VCaP (cell line): ENCODE measurements at regions not wholly inside any gene's neighbourhood (a gene's known extent, or its start where the extent isn't known, plus 50 kb on each side); places are given as distances from the start of the nearest gene placed in this dataset.
"Not testable (repeated sequence)": the region's sequence is repeated elsewhere in the genome, so short reads cannot be mapped to it uniquely, and the experiment has no call there.

Source experiments
- H3K27ac ChIP-seq: fragments of 450-650 bp; 2 replicates; pipeline ENCODE4 v1.5.1; 2017
- CTCF ChIP-seq: fragments of 450-650 bp; conservative IDR thresholded peaks from 2 replicates; pipeline ENCODE4 v1.5.1; 2017; ENCODE audit warnings: mild to moderate bottlenecking, moderate library complexity

GRCh38 chr18:49723648-49724180 lies 89.6 kb downstream of the ACAA2 start:
- TF ChIP-seq CTCF = no peak
- no peak overlapping the region; the same call in 1 of the 2 replicates for H3K27ac ChIP-seq

- TF ChIP-seq CTCF = no peak
- no peak overlapping the region for H3K27ac ChIP-seq
Observed at GRCh38 chr18:49722477-49722876, 90.9 kb downstream of the ACAA2 start.

GRCh38 chr18:49721981-49722380 lies 91.4 kb downstream of the ACAA2 start:
- TF ChIP-seq CTCF = no peak
- no peak overlapping the region for H3K27ac ChIP-seq

- H3K27ac ChIP-seq = not testable (repeated sequence)
Observed at GRCh38 chr18:49720944-49721343, 92.4 kb downstream of the ACAA2 start.

GRCh38 chr18:49717617-49718016 lies 95.7 kb downstream of the ACAA2 start:
- H3K27ac ChIP-seq = no peak overlapping the region
- TF ChIP-seq CTCF = no peak

- H3K27ac ChIP-seq = no peak overlapping the region
- TF ChIP-seq CTCF = no peak
Observed at GRCh38 chr18:49716035-49716434, 97.3 kb downstream of the ACAA2 start.

- no peak overlapping the region for H3K27ac ChIP-seq
- no peak for TF ChIP-seq CTCF
Observed at GRCh38 chr18:49709347-49709690, 104.0 kb downstream of the ACAA2 start.

GRCh38 chr18:49708662-49709346 lies 104.5 kb downstream of the ACAA2 start:
- TF ChIP-seq CTCF = no peak
- no peak overlapping the region for H3K27ac ChIP-seq
